Thoracic aorta (tissue), 2 donors: ENCODE measurements at regions not wholly inside any gene's neighbourhood (a gene's known extent, or its start where the extent isn't known, plus 50 kb on each side); places are given as distances from the start of the nearest gene placed in this dataset.

Experiments
- ATAC-seq: fragments of 150-250 bp; one replicate; pipeline ENCODE4 v1.8.0; 2017; ENCODE audit warnings: low read depth; ENCODE audit not compliant: insufficient number of reproducible peaks, low FRiP score
- DNase-seq: peaks from one replicate; pipeline ENCODE4 v3.0.0-alpha.2; 2020; ENCODE audit warnings: low spot score
- H3K27ac ChIP-seq, 2 donors: fragments of 200-600 bp; sonication (generic); 1 replicate in 1 of 2; 2 replicates in 1 of 2; pipeline ENCODE4 v1.5.1; 2016; ENCODE audit warnings: mild to moderate bottlenecking in 2 of 2, moderate library complexity in 2 of 2
- H3K27me3 ChIP-seq: fragments of 200-600 bp; sonication (generic); replicated peaks from 2 replicates; pipeline ENCODE4 v1.6.0; 2016; ENCODE audit warnings: mild to moderate bottlenecking; ENCODE audit not compliant: insufficient read depth
- H3K36me3 ChIP-seq: fragments of 200-600 bp; sonication (generic); one replicate; pipeline ENCODE4 v1.5.1; 2016
- H3K4me1 ChIP-seq, 2 donors: fragments of 200-600 bp; sonication (generic); 1 replicate in 1 of 2; 2 replicates in 1 of 2; pipeline versions ENCODE4 v1.5.1 to v1.6.0; 2016; ENCODE audit warnings: low read depth in 2 of 2, mild to moderate bottlenecking in 1 of 2; ENCODE audit not compliant: control insufficient read depth in 1 of 2
- H3K4me3 ChIP-seq: fragments of 200-600 bp; sonication (generic); 2 replicates; pipeline ENCODE4 v1.5.1; 2016; ENCODE audit warnings: mild to moderate bottlenecking
- H3K9me3 ChIP-seq: fragments of 200-600 bp; sonication (generic); 2 replicates; pipeline ENCODE4 v1.5.1; 2016
- CTCF ChIP-seq: fragments of 200-600 bp; sonication (generic); IDR thresholded peaks from one replicate; pipeline ENCODE4 v1.5.1; 2019; ENCODE audit warnings: antibody characterized with exemption

- no peak for DNase-seq
Measured at GRCh38 chr6:1153696-1154245, 158.1 kb upstream of the FOXQ1 start.

DNA sequence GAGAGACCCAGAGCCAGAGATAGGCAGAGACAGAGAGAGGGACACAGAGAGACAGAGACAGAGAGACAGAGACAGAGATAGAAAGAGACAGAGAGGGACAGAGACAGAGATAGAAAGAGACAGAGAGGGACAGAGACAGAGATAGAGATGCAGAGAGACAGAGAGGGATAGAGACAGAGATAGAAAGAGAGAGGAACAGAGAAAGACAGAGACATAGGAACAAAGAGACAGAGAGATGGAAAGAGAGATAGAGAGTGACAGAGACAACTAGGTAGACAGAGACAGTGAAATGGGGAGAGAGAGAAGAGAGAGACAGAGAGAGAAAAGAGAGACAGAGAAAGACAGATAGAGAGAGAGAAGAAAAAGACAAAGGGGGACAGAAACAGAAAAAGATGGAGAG, 165.4 kb upstream of the FOXQ1 start:
- no peak for ATAC-seq
- H3K27ac ChIP-seq, result no peak overlapping the region
- no peak overlapping the region for H3K4me3 ChIP-seq
- H3K9me3 ChIP-seq, result no peaks in the 10 kb centered on the region
- H3K4me1 ChIP-seq, result no peaks in the 10 kb centered on the region
- no peak for TF ChIP-seq CTCF
- no peaks in the 10 kb centered on the region for H3K27me3 ChIP-seq
- DNase-seq, result no peak
- H3K36me3 ChIP-seq, result no peaks in the 10 kb centered on the region

More at GRCh38 chr6:1153696-1154245, 158.1 kb upstream of the FOXQ1 start:
- TF ChIP-seq CTCF, result no peak
- Histone ChIP-seq H3K27me3 (no peaks in the 10 kb centered on the region), H3K36me3 (no peaks in the 10 kb centered on the region), H3K9me3 (no peaks in the 10 kb centered on the region), H3K27ac (no peak overlapping the region), H3K4me1 (no peaks in the 10 kb centered on the region), H3K4me3 (no peak overlapping the region)
- ATAC-seq, result no peak

- Histone ChIP-seq H3K36me3 (no peaks in the 10 kb centered on the region), H3K9me3 (no peaks in the 10 kb centered on the region), H3K27me3 (no peaks in the 10 kb centered on the region), H3K4me1 (no peaks in the 10 kb centered on the region), H3K4me3 (no peak overlapping the region), H3K27ac (no peak overlapping the region)
- DNase-seq, result no peak
- TF ChIP-seq CTCF, result no peak
- no peak for ATAC-seq
Measured at GRCh38 chr6:1145768-1146218, 166.1 kb upstream of the FOXQ1 start.

- no peak for ATAC-seq
- no peak for TF ChIP-seq CTCF
Measured at GRCh38 chr6:1144842-1145767, 166.8 kb upstream of the FOXQ1 start.

GRCh38 chr6:1143655-1144054, 168.2 kb upstream of the FOXQ1 start:
- TF ChIP-seq CTCF, result no peak
- DNase-seq (no peak), ATAC-seq (no peak)
- Histone ChIP-seq H3K4me1 (no peaks in the 10 kb centered on the region), H3K27ac (no peak overlapping the region), H3K36me3 (no peaks in the 10 kb centered on the region), H3K4me3 (no peak overlapping the region), H3K27me3 (no peaks in the 10 kb centered on the region), H3K9me3 (peaks cover 7% of the 10 kb centered on the region)

More at GRCh38 chr6:1144842-1145767, 166.8 kb upstream of the FOXQ1 start:
- no peaks in the 10 kb centered on the region for H3K9me3 ChIP-seq
- DNase-seq, result no peak
- H3K36me3 ChIP-seq, result no peaks in the 10 kb centered on the region
- no peak overlapping the region for H3K4me3 ChIP-seq
- no peak overlapping the region for H3K27ac ChIP-seq
- H3K27me3 ChIP-seq, result no peaks in the 10 kb centered on the region
- H3K4me1 ChIP-seq, result no peaks in the 10 kb centered on the region
